ENCODE measurements at regions not wholly inside any gene's neighbourhood (a gene's known extent, or its start where the extent isn't known, plus 50 kb on each side); places are given as distances from the start of the nearest gene placed in this dataset.

DNA sequence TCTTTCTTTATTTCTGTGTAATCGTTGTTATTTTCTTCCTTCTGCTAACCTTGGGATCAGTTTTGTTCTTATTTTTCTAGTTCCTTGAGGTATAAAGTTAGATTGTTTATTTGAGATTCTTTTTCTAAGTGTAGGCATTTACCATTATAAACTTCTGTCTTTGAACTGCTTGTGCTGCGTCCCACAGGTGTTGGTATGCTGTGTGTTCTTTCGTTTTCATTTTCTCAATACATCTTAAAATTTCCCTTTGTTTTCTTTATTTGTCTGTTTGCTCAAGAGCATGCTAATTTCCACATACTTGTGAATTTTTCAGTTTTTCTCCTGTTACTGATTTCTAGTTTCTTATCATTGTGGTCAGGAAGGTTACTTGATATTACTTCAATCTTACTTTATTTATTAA lies 873.8 kb upstream of the GCFC2 start:
- no peak for TF ChIP-seq EZH2phosphoT487 (IDR thresholded peaks at IDR 0.05; ENCODE audit: low read length)
- TF ChIP-seq, protein P1, sequence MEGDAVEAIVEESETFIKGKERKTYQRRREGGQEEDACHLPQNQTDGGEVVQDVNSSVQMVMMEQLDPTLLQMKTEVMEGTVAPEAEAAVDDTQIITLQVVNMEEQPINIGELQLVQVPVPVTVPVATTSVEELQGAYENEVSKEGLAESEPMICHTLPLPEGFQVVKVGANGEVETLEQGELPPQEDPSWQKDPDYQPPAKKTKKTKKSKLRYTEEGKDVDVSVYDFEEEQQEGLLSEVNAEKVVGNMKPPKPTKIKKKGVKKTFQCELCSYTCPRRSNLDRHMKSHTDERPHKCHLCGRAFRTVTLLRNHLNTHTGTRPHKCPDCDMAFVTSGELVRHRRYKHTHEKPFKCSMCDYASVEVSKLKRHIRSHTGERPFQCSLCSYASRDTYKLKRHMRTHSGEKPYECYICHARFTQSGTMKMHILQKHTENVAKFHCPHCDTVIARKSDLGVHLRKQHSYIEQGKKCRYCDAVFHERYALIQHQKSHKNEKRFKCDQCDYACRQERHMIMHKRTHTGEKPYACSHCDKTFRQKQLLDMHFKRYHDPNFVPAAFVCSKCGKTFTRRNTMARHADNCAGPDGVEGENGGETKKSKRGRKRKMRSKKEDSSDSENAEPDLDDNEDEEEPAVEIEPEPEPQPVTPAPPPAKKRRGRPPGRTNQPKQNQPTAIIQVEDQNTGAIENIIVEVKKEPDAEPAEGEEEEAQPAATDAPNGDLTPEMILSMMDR (IDR thresholded peaks at IDR 0.05; ENCODE audit: low read length), result no peak
- no peak for TF ChIP-seq EZH2 (optimal IDR thresholded peaks at IDR 0.05; ENCODE audit: low read depth, low read length)
